Mononuclear cell (primary cell): ENCODE measurements at regions not wholly inside any gene's neighbourhood (a gene's known extent, or its start where the extent isn't known, plus 50 kb on each side); places are given as distances from the start of the nearest gene placed in this dataset.

Source experiments
- H3K27me3 ChIP-seq: 2 replicates; pipeline ENCODE4 v1.6.0; 2011; ENCODE audit warnings: low read length, control low read depth; ENCODE audit not compliant: insufficient read depth
- H3K4me1 ChIP-seq: 2 replicates; pipeline ENCODE4 v1.5.1; 2011; ENCODE audit warnings: mild to moderate bottlenecking, low read length, control low read depth; ENCODE audit not compliant: insufficient read depth
- H3K4me3 ChIP-seq: 2 replicates; pipeline ENCODE4 v1.5.1; 2011; ENCODE audit warnings: mild to moderate bottlenecking, low read length, moderate library complexity
- H3K9me3 ChIP-seq: 2 replicates; pipeline ENCODE4 v1.5.1; 2011; ENCODE audit warnings: low read depth, mild to moderate bottlenecking, control low read depth, low read length

GRCh38 chr11:115718106-115718505 lies 213.9 kb upstream of the CADM1 start:
- Histone ChIP-seq H3K27me3 (no peaks in the 10 kb centered on the region), H3K4me1 (peaks cover 14% of the 10 kb centered on the region), H3K4me3 (no peak overlapping the region), H3K9me3 (no peaks in the 10 kb centered on the region)

- H3K4me1 ChIP-seq = peaks cover 14% of the 10 kb centered on the region
- H3K27me3 ChIP-seq = no peaks in the 10 kb centered on the region
- no peak overlapping the region for H3K4me3 ChIP-seq
- no peaks in the 10 kb centered on the region for H3K9me3 ChIP-seq
Observed at GRCh38 chr11:115716601-115717529, 212.7 kb upstream of the CADM1 start.

GRCh38 chr11:115716080-115716479 lies 211.9 kb upstream of the CADM1 start:
- Histone ChIP-seq H3K4me3 (no peak overlapping the region), H3K27me3 (no peaks in the 10 kb centered on the region), H3K9me3 (no peaks in the 10 kb centered on the region), H3K4me1 (peaks cover 14% of the 10 kb centered on the region)

GRCh38 chr11:115715251-115715770 lies 211.1 kb upstream of the CADM1 start:
- no peak overlapping the region for H3K4me3 ChIP-seq

GRCh38 chr11:115712296-115712695 lies 208.1 kb upstream of the CADM1 start:
- no peaks in the 10 kb centered on the region for H3K9me3 ChIP-seq
- H3K27me3 ChIP-seq = no peaks in the 10 kb centered on the region
- peaks cover 46% of the 10 kb centered on the region for H3K4me1 ChIP-seq
- H3K4me3 ChIP-seq = no peak overlapping the region

More at GRCh38 chr11:115715251-115715770, 211.1 kb upstream of the CADM1 start:
- no peaks in the 10 kb centered on the region for H3K27me3 ChIP-seq
- H3K4me1 ChIP-seq = peaks cover 18% of the 10 kb centered on the region
- no peaks in the 10 kb centered on the region for H3K9me3 ChIP-seq

- Histone ChIP-seq H3K4me3 (no peak overlapping the region), H3K4me1 (peaks cover 47% of the 10 kb centered on the region), H3K9me3 (no peaks in the 10 kb centered on the region), H3K27me3 (no peaks in the 10 kb centered on the region)
Observed at GRCh38 chr11:115710980-115711379, 206.8 kb upstream of the CADM1 start.

GRCh38 chr11:115710426-115710825 lies 206.2 kb upstream of the CADM1 start:
- Histone ChIP-seq H3K9me3 (no peaks in the 10 kb centered on the region), H3K4me1 (peaks cover 51% of the 10 kb centered on the region), H3K4me3 (no peak overlapping the region), H3K27me3 (no peaks in the 10 kb centered on the region)

GRCh38 chr11:115709297-115709696 lies 205.1 kb upstream of the CADM1 start:
- Histone ChIP-seq H3K4me3 (no peak overlapping the region), H3K27me3 (no peaks in the 10 kb centered on the region)

GRCh38 chr11:115707180-115707905 lies 203.1 kb upstream of the CADM1 start:
- no peaks in the 10 kb centered on the region for H3K9me3 ChIP-seq
- H3K4me3 ChIP-seq = no peak overlapping the region
- peaks cover 59% of the 10 kb centered on the region for H3K4me1 ChIP-seq
- no peaks in the 10 kb centered on the region for H3K27me3 ChIP-seq

More at GRCh38 chr11:115709297-115709696, 205.1 kb upstream of the CADM1 start:
- Histone ChIP-seq H3K9me3 (no peaks in the 10 kb centered on the region), H3K4me1 (peaks cover 59% of the 10 kb centered on the region)

GRCh38 chr11:115706626-115707135 lies 202.5 kb upstream of the CADM1 start:
- no peak overlapping the region for H3K4me3 ChIP-seq
- no peaks in the 10 kb centered on the region for H3K9me3 ChIP-seq
- H3K4me1 ChIP-seq = peaks cover 59% of the 10 kb centered on the region
- no peaks in the 10 kb centered on the region for H3K27me3 ChIP-seq

GRCh38 chr11:115705200-115705599 lies 201.0 kb upstream of the CADM1 start:
- Histone ChIP-seq H3K4me3 (no peak overlapping the region), H3K9me3 (no peaks in the 10 kb centered on the region), H3K4me1 (peaks cover 55% of the 10 kb centered on the region), H3K27me3 (no peaks in the 10 kb centered on the region)

GRCh38 chr11:115700981-115701875 lies 197.0 kb upstream of the CADM1 start:
- no peaks in the 10 kb centered on the region for H3K27me3 ChIP-seq
- H3K4me1 ChIP-seq = peaks cover 17% of the 10 kb centered on the region
- no peaks in the 10 kb centered on the region for H3K9me3 ChIP-seq
- no peak overlapping the region for H3K4me3 ChIP-seq

- Histone ChIP-seq H3K9me3 (no peaks in the 10 kb centered on the region), H3K27me3 (no peaks in the 10 kb centered on the region), H3K4me1 (peaks cover 10% of the 10 kb centered on the region), H3K4me3 (no peak overlapping the region)
Observed at GRCh38 chr11:115700496-115700895, 196.3 kb upstream of the CADM1 start.

GRCh38 chr11:115699733-115700132 lies 195.5 kb upstream of the CADM1 start:
- H3K4me3 ChIP-seq = no peak overlapping the region
- peaks cover 2% of the 10 kb centered on the region for H3K4me1 ChIP-seq
- H3K27me3 ChIP-seq = no peaks in the 10 kb centered on the region
- H3K9me3 ChIP-seq = no peaks in the 10 kb centered on the region
